ENCODE measurements at regions not wholly inside any gene's neighbourhood (a gene's known extent, or its start where the extent isn't known, plus 50 kb on each side); places are given as distances from the start of the nearest gene placed in this dataset.

- DNase-seq, result no peak
Observed at GRCh38 chr9:81390792-81391456, 298.4 kb downstream of the TLE1 start.

DNA sequence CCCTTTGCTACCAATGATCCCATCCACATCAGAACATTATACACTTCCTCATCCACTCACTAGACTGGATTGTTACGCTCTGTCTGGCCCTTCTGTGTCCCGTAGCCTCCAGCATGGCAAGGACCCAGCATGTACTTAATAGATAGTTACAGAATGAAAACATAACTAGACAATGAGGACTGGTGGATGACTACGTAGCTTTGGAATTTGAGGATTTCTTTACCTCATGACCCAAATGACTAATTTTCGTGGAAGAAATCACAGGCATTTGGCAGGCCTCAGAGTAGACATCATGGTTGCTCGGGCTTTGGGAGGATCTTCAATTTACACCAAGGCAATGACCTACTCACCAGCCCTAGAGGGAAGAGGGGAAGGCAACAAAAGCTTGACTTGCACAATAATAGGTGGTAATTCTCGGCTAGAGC, 299.8 kb downstream of the TLE1 start:
- no peak for DNase-seq

- no peak for DNase-seq
Observed at GRCh38 chr9:81388831-81389230, 300.5 kb downstream of the TLE1 start.

DNA sequence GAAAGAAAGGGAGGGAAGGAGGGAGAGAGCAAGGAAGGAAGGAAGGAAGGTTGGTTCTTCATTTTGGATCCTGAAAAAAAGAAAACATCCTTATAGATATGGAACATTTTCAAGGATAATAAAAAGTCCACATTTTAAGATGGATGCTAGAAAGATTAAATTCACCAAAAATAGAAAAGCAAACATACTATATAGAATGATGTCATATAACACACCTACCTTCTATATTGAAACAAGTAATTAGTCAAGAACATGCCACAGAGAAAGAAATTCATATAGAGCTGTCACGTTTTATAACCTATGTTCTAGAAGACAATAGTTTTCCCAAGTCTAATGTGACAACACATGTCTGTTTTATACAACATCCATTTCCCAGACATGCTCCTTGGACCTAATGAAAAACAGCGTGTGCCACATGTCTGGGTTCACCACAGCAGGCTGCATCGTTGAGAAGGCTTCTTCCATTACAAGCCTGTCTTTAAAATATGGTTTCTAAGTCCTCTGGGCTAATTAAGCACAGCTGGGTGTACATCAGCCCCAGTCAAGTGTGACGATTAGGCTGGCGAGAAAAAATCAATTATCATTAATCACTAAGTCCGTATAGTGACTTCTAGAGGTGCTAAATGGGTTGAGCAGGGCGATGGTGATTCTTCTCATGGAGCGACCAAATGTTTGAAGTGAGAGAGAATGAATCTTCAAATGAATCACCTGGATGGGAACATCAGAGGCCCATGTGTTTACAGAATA, 301.8 kb downstream of the TLE1 start:
- no peak for DNase-seq

DNA sequence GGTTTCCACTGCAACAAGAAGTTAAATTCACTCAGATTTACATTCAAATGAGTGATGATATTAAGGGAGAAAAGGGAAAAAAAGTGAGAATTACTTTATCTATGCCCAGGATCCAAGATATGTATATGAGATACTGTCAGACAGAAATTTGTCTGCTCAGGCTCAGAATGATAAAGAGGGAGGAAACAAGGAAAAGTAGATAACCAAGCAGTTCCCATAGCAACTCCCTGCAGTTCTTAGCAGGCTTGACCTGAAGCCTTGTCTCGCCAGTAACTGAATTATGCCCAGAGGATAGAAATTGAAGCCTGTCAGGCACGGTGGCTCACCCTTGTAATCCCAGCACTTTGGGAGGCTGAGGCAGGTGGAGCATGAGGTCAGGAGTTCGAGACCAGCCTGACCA, 304.4 kb downstream of the TLE1 start:
- no peak for DNase-seq

GRCh38 chr9:81382281-81382680, 307.1 kb downstream of the TLE1 start:
- no peak for DNase-seq

DNA sequence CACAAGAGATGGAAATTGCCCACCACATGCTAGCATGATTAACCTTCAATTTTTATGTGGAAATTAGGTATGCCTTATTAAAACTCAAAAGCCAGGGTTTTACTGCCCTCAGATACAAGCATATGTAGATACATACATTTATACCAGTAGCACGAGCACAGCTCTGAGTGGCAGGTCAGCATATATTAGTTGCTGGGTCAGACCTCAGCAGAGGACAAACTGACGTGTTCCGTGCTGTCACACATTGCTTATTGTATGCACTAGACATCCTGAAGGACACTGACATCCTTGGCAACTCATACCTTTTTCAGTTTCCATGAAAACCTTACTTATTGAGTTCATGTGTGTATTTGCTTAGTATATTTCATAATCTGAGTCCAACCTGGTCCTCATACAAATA, 307.7 kb downstream of the TLE1 start:
- DNase-seq, result no peak

DNA sequence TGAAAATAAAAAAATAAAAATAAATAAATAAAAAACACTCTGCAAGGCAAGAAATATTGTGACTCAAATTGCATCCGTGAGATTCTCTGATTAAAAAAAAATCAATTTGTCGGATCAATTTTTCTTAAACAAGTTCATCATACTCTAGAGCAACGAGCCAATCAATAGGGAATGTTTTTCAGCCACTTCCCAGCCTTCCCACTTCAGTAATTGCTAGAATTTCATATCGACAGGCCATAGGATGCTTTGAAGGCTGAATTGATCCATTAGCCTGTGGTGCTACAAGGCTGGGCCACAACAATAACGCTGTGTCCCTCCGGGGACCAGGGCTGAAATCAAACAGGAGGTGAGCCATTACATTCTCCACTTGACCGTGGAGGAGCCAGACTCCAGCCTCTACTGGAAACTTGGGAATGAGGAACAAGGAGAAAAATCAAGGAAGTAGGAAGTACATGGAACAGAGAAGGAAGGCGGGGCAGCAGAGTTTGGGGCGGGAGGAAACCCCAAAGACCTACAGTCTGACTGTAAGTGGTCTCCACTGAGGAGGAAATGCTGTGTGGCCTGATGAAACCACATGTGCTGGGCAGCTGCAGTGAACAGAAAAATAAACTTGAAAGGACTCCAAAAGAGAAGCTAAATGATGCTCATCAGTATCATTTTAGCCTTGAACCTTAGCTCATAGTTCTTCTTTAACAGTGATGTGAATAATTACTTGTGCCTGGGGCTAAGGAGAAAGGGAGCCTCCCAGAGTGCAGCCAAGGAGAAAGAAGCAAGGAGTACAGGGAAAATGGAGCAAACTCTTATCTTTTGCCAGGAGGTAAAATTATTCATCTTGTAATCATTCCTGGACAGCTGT, 308.6 kb downstream of the TLE1 start:
- DNase-seq, result no peak

DNA sequence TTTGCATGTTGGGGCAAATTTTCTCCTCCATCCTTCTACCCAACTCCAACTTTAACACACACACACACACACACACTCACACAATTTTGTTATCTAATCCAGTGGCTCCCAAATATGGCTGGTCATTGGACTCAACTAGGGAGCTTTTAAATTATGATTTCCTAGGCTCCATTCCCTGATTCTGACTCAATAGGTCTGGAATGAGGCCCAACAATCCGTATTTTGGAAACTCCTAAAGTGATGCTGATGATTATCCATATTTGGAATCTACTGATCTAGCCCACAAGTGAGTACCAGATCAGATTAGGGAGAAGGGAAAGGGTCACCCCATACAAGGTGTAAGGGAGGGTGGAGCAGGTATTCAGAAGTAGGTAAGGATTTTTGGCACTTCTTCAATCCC, 309.7 kb downstream of the TLE1 start:
- no peak for DNase-seq

DNA sequence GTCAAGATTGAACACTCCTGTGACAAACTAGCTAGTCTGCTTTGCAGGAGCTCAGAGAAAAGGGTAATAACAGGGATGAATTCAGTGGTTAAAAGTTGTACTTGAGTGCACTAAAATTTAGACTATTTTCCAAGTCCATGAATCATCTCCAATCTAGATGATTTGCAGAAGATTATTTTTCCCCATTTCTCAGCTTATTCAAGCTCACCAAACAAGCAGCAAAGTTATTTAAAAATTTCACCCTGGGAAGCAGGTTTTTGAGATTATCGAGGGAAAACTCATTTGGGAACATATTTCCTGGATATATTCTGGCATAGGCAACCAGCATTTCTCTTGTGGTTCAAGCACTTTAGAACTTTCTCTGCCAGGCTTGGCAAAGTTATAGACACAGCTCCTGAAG, 311.4 kb downstream of the TLE1 start:
- no peak for DNase-seq

GRCh38 chr9:81377320-81377719, 312.0 kb downstream of the TLE1 start:
- DNase-seq, result no peak

DNA sequence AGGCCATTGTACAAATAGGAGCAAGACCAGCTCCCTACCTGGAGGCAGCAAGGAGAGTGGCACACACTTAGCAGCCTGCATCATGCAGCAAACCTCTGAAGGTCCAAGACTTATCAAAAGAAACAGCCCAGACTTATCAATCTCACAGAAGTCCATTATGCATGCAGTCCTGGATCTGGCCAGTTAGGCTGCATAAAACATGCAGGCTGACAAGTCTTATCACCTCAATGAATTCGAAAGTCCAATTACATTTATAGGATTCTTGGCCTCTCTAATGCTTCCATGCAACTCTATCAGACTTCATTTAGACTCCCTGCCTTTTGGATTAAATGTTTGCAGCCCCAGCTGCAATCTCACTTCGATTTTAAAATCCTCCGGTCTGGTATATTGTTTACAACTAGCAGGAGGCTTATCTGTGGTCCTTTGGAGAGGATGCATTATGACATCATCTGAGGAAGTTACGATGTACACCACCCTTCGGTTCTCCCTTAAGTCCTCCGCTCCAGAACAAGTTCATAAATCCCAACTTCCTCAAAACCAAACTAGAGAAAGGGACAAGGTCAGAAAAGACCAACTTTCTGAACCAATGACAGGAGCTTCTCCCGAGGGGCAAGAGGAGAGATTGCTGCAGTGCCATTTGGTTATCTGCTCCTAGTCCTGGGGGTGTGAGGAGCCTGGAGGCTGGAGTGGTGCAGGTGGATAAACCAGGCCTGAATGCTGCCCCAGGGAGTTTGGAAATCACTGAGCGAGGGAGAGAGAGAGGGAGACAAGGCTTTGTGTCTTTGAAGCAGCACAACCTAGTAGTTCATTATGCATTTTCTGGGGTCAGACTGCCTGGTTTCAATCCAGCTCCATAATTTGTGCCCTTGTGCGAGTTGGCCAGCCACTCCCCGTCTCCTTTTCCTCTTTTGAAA, 313.9 kb downstream of the TLE1 start:
- DNase-seq, result no peak

DNA sequence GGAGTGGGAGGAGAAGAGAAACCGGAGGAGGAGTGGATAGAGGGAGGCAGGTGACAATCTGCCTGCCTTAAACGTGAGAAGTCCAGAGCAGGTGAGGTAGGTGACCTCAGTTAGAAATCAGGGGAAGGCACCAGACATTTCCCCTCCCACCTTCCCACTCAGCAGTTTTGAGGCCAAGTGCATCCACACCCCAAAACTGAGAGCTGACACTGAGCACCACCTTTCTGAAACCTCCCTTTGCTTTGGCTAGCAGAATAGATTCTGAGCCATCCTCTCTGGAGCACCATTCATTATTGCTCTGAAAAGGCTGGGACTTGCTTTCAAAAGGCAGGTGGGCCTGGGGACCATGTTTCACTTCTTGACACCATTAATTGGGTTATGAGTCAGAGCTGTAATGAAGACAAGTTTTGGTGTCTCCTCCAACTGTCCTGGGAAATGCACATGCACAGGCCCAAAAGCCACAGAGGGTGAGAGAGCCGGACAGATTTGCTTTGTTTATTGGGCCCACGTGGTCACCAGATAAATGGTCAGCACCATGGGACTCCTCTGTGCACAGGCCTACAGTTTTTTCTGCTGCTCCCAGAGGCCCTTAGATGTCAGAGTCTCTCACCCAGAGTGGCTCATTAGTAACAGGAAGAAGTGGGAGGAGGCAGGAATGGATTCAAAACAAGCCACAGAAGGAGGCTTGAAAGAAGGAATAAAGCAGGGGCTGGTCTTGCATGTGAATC, 314.7 kb downstream of the TLE1 start:
- no peak for DNase-seq

DNA sequence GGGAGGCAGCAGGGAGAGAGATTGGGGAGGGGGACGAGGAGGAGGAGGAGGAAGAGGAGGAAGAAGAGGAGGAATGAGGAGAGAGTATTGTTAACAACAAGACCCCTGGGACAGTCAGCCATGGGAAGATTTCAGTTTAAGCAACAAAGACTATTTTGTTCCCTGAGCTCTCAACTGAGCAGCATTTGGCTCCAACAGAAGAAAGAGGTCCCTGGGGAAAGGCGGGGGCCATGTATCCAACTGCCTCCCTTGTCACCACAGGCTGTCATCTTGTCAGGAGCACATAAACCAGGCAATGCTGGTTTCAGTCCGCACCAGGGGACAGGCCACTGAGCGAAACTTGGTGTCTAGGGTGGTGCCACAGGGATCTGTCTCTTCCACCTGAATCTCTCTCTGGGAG, 316.1 kb downstream of the TLE1 start:
- no peak for DNase-seq

GRCh38 chr9:81372628-81373191, 316.6 kb downstream of the TLE1 start:
- DNase-seq, result no peak

DNA sequence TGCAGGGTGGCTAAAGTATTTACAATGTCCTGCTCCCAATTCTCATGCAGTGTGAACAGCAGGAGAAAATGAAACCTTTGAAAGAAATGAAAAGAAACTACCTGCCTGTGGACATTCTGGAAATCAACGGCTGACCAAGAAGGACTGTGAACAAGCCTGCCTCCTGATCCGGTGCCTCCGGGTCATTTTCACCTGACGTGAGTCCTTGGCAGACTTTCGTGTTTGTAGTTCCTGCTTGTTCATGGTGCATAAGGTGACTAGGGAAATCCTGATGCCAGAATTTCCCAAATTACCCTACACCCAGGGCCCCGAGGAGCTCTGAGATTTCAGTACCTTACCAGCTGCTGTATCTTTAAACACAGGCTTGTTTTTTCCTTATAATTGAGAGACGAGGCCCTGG, 317.5 kb downstream of the TLE1 start:
- DNase-seq, result no peak

- peak; percentile 55 for DNase-seq
Observed at GRCh38 chr9:81370650-81371049, 318.7 kb downstream of the TLE1 start.

DNA sequence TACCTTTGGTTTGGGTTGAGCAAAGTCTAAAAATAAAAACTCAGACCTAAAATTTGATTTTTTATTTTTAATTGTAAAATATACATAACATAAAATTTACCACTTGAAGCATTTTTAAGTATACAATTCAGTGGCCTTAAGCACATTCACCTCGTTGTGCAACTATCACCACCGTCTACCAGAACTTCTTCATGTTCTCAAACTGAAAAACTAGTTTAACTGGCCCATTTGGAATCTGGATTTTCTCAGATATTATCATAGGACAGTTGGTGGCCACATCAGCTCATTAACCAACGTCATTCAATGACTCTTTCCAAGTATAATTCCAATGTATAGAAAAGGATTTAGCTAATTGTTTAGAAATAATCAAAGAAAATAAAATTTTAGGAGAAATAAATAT, 319.3 kb downstream of the TLE1 start:
- no peak for DNase-seq

DNA sequence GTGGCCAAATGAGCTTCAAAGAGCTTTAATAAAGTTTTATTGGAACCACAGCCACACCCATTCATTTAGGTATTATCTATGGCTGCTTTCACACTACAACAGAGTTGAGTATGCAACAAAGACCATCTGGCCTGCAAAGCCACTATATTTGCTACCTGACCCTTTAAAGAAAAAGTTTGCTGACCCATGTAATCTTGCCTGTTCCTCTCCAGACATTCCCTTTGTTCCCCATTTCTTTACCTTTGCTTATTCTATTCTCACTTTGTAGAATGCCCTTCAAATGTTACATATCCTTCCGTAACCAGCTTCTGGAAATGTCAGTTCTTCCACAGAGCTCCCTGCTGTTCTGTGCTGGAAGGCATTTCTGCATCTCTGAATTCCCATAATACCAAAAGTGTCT, 320.2 kb downstream of the TLE1 start:
- no peak for DNase-seq

DNA sequence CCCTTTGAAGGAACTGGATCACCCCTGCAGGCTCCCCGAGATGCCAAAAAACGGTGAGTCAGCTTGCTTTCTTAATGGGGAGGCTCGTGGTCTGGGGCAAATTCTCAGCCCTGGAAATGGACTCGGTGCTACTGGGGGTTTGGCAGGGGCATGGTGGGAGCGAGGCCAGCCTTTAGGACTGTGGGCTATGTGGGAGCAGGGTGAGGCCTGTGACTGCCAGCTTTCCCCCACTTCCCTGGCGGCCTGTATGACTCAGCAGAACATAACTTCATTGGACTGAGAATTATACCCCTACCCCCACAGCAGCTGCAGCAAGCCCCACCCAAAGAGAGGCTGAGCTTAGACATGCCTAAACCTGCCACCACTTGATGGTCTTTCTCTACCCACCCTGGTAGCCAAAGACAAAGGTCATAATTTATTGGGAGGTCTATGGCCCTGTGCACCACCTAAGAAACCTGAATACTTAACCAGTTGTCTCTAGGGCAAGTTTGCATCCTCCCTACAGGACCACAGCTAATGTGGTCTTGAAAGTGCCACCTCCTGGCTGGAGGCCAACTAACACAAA, 325.3 kb downstream of the TLE1 start:
- DNase-seq, result no peak

DNA sequence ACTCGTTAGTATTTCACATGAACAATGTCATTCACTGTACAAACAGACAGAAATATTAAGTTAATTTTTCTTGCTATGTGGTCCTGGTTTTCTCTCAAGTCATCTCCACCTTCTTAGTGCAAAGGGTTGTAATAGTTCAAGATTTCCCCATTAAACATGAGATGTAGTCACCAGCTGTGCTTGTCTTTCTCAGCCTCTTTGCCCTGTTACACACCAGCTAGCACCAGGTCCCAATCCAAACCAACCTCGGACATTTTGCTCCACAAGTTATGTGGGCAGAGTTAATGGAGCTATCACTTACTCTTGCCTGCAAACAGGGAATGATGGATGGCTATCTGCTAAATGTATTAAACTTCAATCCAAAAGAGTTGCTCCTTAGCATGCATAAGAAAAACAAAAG, 328.1 kb downstream of the TLE1 start:
- DNase-seq, result no peak

Data from left kidney (tissue), 1 donor.